ENCODE measurements at regions not wholly inside any gene's neighbourhood (a gene's known extent, or its start where the extent isn't known, plus 50 kb on each side); places are given as distances from the start of the nearest gene placed in this dataset.

GRCh38 chr5:52521236-52521635 is 266.5 kb upstream of the ITGA1 start:
- Histone ChIP-seq H3K36me3 (replicated peaks; ENCODE audit: insufficient read depth, low read depth) (no peaks in the 10 kb centered on the region), H2AFZ (no peak overlapping the region), H3K9me2 (replicated peaks; ENCODE audit: insufficient read depth) (no peaks in the 10 kb centered on the region), H3K27ac (no peak overlapping the region), H3K79me2 (no peaks in the 10 kb centered on the region), H3K9me3 (ENCODE audit: low read depth) (no peaks in the 10 kb centered on the region), H3K27me3 (no peaks in the 10 kb centered on the region), H3K4me1 (ENCODE audit: insufficient read depth) (no peaks in the 10 kb centered on the region), H3K4me3 (no peak overlapping the region), H4K20me1 (ENCODE audit: insufficient read depth, poor library complexity, severe bottlenecking) (no peaks in the 10 kb centered on the region), H3K4me2 (no peak overlapping the region)
- no peak for DNase-seq (ENCODE audit: low spot score)
- TF ChIP-seq CTCF (IDR thresholded peaks at IDR 0.05; ENCODE audit: poor library complexity) (no peak), EZH2 (IDR thresholded peaks at IDR 0.05; ENCODE audit: borderline replicate concordance) (no peak), EZH2phosphoT487 (IDR thresholded peaks at IDR 0.05; ENCODE audit: low read depth, severe bottlenecking, unreplicated experiment) (no peak)
- 88% methylated on average over 4 of the region's 4 CpGs for WGBS (ENCODE audit: low lambda C conversion rate, missing lambda C conversion rate)

- Histone ChIP-seq H2AFZ (no peak overlapping the region), H3K27ac (no peak overlapping the region), H3K9me3 (ENCODE audit: low read depth) (no peaks in the 10 kb centered on the region), H3K4me3 (no peak overlapping the region), H3K9me2 (replicated peaks; ENCODE audit: insufficient read depth) (no peaks in the 10 kb centered on the region), H3K4me2 (no peak overlapping the region), H4K20me1 (ENCODE audit: insufficient read depth, poor library complexity, severe bottlenecking) (no peaks in the 10 kb centered on the region), H3K4me1 (ENCODE audit: insufficient read depth) (no peaks in the 10 kb centered on the region), H3K27me3 (no peaks in the 10 kb centered on the region), H3K79me2 (no peaks in the 10 kb centered on the region), H3K36me3 (replicated peaks; ENCODE audit: insufficient read depth, low read depth) (no peaks in the 10 kb centered on the region)
- TF ChIP-seq CTCF (IDR thresholded peaks at IDR 0.05; ENCODE audit: poor library complexity) = no peak
- TF ChIP-seq EZH2 (IDR thresholded peaks at IDR 0.05; ENCODE audit: borderline replicate concordance) = no peak
- no peak for TF ChIP-seq EZH2phosphoT487 (IDR thresholded peaks at IDR 0.05; ENCODE audit: low read depth, severe bottlenecking, unreplicated experiment)
- no peak for DNase-seq (ENCODE audit: low spot score)
- WGBS (ENCODE audit: low lambda C conversion rate, missing lambda C conversion rate) = 82% methylated on average over 4 of the region's 4 CpGs
These were observed 264.0 kb upstream of the ITGA1 start for GRCh38 chr5:52523701-52524100.

GRCh38 chr5:52531105-52531504 is 256.6 kb upstream of the ITGA1 start:
- H3K79me2 ChIP-seq = no peaks in the 10 kb centered on the region
- no peak overlapping the region for H3K4me3 ChIP-seq
- H3K4me2 ChIP-seq = no peak overlapping the region
- no peaks in the 10 kb centered on the region for H4K20me1 ChIP-seq (ENCODE audit: insufficient read depth, poor library complexity, severe bottlenecking)
- no peak for DNase-seq (ENCODE audit: low spot score)
- H2AFZ ChIP-seq = no peak overlapping the region
- WGBS (ENCODE audit: low lambda C conversion rate, missing lambda C conversion rate) = 87% methylated on average over 4 of the region's 4 CpGs
- no peaks in the 10 kb centered on the region for H3K27me3 ChIP-seq
- no peaks in the 10 kb centered on the region for H3K4me1 ChIP-seq (ENCODE audit: insufficient read depth)
- no peaks in the 10 kb centered on the region for H3K9me3 ChIP-seq (ENCODE audit: low read depth)
- no peak overlapping the region for H3K27ac ChIP-seq
- TF ChIP-seq CTCF (IDR thresholded peaks at IDR 0.05; ENCODE audit: poor library complexity) (no peak), EZH2 (IDR thresholded peaks at IDR 0.05; ENCODE audit: borderline replicate concordance) (no peak), EZH2phosphoT487 (IDR thresholded peaks at IDR 0.05; ENCODE audit: low read depth, severe bottlenecking, unreplicated experiment) (no peak)
- no peaks in the 10 kb centered on the region for H3K36me3 ChIP-seq (replicated peaks; ENCODE audit: insufficient read depth, low read depth)
- H3K9me2 ChIP-seq (replicated peaks; ENCODE audit: insufficient read depth) = no peaks in the 10 kb centered on the region

- Histone ChIP-seq H3K9me3 (ENCODE audit: low read depth) (no peaks in the 10 kb centered on the region), H3K4me2 (no peak overlapping the region), H3K4me3 (no peak overlapping the region), H4K20me1 (ENCODE audit: insufficient read depth, poor library complexity, severe bottlenecking) (no peaks in the 10 kb centered on the region), H3K9me2 (replicated peaks; ENCODE audit: insufficient read depth) (no peaks in the 10 kb centered on the region), H2AFZ (no peak overlapping the region), H3K27me3 (no peaks in the 10 kb centered on the region), H3K36me3 (replicated peaks; ENCODE audit: insufficient read depth, low read depth) (no peaks in the 10 kb centered on the region), H3K4me1 (ENCODE audit: insufficient read depth) (no peaks in the 10 kb centered on the region), H3K27ac (no peak overlapping the region), H3K79me2 (no peaks in the 10 kb centered on the region)
- TF ChIP-seq EZH2phosphoT487 (IDR thresholded peaks at IDR 0.05; ENCODE audit: low read depth, severe bottlenecking, unreplicated experiment) = no peak
- no peak for DNase-seq (ENCODE audit: low spot score)
- 88% methylated on average over 5 of the region's 5 CpGs for WGBS (ENCODE audit: low lambda C conversion rate, missing lambda C conversion rate)
These were observed 244.1 kb upstream of the ITGA1 start for GRCh38 chr5:52543594-52543993.

All from hepatocyte (in vitro differentiated cells).